ENCODE measurements at regions not wholly inside any gene's neighbourhood (a gene's known extent, or its start where the extent isn't known, plus 50 kb on each side); places are given as distances from the start of the nearest gene placed in this dataset.

DNA sequence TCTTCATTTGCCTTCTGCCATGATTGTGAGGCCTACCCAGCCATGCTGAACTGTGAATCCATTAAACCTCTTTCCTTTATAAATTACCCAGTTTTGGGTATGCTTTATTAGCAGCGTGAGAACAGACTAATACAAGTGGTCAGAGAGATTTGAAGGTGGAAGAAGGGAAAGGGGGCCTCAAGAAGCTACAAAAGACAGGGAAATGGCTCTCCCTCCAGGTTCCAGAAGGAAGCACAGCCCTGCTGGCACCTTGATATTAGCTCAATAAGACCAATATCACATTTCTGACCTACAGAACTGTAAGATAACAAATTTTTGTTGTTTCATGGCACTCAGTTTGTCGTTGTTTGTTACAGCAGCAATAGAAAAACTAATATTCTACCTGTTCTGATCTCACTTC is 536.5 kb upstream of the MARCKS start:
- no peak for TF ChIP-seq TAF1 (IDR thresholded peaks at IDR 0.05; ENCODE audit: borderline replicate concordance, insufficient read depth, low read length)
- no peak for TF ChIP-seq POLR2AphosphoS5 (IDR thresholded peaks at IDR 0.05; ENCODE audit: low read depth, low read length)
